CD4-positive, alpha-beta T cell treated with Interleukin-6 for 4 hours (primary cell): ENCODE measurements at regions not wholly inside any gene's neighbourhood (a gene's known extent, or its start where the extent isn't known, plus 50 kb on each side); places are given as distances from the start of the nearest gene placed in this dataset.

Source experiments
- DNase-seq: peaks from one replicate; pipeline ENCODE4 v3.0.0-alpha.2; 2020; ENCODE audit warnings: mixed read lengths

DNA sequence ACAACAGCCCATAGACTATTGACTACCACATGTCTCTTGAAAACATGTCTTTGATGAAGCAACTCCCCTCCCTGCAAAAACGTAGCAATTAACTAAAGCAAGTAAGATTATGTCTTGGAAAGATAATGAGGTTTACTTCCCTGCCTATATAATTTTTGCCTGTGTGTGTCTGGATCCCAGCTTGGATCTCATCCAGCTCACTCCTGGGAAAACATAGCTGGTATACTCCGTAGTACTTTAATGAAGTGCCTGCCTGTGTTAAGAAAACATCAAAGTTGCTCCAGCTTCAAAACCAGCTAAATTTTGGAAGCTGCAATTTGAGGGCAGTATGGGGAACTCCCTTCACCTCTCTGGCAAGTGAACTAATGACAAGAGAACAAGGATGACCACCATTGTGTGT is 182.6 kb upstream of the C9orf72 start:
- no peak for DNase-seq

DNA sequence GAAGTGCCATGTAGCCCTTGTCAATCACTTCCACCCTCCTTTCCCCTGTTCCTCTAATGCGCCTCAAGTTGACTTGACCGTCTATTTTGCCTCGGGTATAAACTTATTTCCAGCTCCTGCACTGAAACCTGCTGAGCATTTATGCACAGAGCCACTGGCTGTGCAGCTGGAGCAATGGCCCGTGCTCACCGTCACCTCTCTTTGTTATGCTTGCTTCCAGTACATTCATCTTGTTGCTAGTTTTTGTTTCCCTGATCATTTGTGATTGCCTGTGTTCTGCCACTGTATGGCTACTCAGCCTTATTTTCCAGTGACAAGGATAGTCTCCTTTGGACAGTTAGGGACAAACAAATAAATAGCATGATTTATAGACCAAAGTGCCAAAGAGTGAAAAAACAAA is 183.1 kb upstream of the C9orf72 start:
- no peak for DNase-seq

GRCh38 chr9:27763831-27764230 is 190.6 kb upstream of the C9orf72 start:
- no peak for DNase-seq

DNA sequence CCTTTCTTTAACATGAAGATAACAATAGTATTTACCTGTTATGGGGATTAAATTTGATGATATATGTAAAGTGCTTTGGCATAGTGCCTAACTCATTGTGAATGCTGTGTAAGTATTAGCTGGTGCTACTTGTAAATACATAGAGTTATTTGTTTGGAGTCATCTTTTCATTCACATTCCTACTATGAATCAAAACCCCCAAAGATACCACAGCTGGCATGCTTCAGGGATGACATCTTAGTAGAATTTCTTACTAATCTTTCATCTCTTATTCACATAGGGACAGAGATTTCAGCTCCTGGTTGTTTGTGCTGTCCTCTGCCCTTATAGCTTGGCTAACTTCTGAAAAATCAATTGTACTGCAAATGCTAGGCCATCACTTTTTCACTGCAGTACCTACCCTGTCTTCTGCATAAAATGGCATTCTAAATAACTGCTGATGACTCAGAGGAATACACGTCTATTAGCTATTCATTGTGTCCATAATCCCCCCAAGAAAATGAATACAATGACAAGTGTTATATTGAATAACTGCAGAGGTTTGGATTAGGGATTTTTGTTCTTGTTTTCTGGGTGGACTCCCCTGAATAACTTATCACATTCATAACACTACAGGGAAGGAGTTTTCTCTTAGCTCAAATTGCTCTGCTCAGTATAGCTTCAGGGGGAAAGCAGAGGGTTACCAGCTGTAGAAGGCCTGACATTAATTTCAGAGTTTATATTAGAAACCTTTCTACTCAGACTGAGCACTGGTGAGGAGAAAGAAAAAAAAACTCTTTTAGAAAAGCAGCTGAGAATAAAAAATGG is 192.2 kb upstream of the C9orf72 start:
- no peak for DNase-seq

GRCh38 chr9:27766073-27766835 is 193.0 kb upstream of the C9orf72 start:
- DNase-seq = no peak

GRCh38 chr9:27768781-27769180 is 195.5 kb upstream of the C9orf72 start:
- no peak for DNase-seq

GRCh38 chr9:27770541-27770940 is 197.3 kb upstream of the C9orf72 start:
- no peak for DNase-seq

- no peak for DNase-seq
Measured at GRCh38 chr9:27771803-27772545, 198.7 kb upstream of the C9orf72 start.

DNA sequence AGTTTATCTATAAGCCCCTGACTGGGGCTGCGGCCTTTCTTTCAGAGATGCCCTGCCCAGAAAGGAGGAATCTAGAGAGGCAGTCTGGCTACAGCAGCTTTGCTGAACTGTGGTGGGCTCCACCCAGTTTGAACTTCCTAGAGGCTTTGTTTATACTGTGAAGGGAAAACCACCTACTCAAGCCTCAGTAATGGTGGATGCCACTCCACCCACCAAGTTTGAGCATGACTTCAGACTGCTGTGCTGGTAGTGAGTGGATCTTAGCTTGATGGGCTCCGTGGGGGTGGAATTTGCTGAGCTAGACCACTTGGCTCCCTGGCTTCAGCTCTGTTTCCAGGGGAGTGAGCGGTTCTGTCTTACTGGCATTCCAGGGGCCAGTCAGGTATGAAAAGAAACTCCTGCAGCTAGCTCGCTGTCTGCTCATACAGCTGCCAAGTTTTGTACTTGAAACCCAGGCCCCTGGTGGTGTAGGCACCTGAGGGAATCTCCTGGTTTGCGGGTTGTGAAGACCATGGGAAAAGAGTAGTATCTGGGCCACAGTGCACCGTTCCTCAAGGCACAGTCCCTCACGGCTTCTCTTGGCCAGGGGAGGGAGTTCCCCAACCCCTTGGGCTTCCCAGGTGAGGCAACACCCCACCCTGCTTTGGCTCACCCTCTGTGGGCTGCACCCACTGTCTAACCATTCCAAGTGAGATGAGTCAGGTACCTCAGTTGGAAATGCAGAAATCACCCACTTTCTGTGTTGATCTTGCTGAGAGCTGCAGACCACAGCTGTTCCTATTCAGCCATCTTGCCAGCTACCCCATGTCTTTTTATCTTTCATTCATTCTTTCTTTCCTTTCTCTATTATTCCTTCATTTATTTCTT is 211.8 kb upstream of the C9orf72 start:
- no peak for DNase-seq

GRCh38 chr9:27785714-27786100 is 212.4 kb upstream of the C9orf72 start:
- no peak for DNase-seq

DNA sequence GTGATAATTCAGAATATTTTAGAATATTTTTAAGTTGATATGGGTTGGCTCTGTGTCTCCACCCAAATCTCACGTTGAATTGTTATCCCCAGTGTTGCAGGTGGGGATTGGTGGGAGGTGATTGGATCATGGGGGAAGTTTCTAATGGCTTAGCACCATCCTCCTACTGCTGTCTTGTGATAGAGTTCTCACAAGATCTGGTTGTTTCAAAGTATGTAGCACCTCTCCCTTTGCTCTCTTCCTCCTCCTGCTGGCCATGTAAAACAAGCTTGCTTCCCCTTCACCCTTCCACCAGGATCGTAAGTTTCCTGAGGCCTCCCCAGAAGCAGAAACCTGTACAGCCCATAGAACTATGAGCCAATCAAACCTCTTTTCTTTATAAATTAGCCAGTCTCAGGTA is 214.6 kb upstream of the C9orf72 start:
- no peak for DNase-seq

- DNase-seq = no peak
Measured at GRCh38 chr9:27791311-27791710, 218.0 kb upstream of the C9orf72 start.

DNA sequence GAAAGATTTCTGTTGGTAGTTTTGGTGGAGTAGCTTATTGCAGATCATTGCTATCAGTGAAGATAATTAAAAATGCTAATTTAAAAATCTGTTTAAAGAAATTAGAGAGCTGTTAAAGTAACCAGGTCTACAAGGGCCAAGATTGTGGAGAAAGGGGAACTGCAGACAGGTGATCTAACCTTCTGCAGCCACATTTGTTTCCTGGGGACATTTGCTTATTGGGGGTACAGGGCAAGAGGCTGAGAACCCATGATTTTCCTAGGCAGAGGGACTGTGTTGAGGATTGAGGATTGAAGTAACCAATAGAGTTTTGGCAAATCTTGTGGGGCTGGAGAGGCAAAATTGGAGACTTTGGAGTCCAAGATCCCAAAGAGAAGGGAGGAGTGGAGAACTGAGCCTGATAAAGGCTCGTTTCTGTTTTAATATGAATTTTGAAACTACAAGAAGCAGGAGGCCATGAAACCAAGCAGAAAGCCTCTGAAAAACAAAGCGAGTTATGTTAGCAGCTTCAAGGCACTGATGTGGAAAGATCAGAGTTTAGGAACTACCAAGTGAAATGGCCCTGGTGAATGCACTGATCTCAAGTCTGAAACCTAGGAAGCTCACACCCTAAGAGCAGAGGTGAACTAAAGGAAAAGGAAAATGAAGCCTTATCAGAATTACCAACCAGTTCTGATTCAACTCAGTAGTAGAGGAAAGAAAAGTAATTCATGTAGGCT is 219.8 kb upstream of the C9orf72 start:
- no peak for DNase-seq

GRCh38 chr9:27799326-27799725 is 226.0 kb upstream of the C9orf72 start:
- no peak for DNase-seq

DNA sequence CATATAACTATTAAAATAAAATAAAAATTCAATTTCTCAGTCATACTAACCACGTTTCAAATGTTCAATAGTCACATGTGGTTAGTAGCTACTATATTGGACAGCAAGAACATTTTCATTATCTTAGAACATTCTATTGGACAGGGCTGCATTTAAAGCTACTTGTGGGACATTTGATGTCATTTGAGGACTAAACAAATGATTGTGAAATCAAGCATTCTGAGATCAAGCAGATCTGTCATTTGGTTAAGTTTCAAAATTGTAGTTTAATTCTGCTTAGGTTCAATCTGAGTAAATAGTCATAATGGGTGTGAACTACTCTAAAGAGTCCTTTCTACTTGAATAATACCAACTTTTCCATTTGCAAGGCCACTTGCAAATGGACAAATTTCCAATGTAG is 226.9 kb upstream of the C9orf72 start:
- no peak for DNase-seq

DNA sequence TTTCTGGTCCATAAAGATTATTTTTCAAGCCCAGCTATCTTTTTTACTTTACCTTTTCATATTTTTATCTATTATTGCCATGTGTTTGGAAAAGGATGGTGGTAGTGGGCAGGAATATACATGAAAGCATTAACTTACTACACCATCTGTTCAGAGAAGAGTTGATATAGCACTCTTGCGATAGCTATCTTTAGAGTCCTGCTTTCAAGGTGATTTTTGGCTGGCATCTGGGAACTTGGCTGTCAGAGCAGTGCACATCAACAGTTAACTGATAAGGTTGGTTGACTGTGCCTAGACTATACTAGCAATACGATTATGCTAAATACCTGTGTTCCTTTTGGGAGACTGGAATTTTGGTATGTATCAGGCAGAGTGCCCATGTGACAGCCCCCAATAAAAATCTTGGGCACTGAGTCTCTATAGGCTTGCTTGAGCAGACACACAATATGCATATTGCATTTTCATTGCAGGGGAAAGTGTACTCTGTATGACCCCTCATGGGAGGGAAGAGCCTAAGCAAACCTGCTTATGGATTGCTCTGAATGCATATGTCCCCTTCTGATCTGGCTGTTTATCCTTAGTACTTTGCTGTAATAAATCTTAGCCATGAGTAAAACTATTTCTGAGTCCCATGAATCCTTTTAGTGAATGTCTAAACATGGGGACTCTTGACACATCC is 227.6 kb upstream of the C9orf72 start:
- no peak for DNase-seq

- no peak for DNase-seq
Measured at GRCh38 chr9:27801545-27801944, 228.3 kb upstream of the C9orf72 start.

DNA sequence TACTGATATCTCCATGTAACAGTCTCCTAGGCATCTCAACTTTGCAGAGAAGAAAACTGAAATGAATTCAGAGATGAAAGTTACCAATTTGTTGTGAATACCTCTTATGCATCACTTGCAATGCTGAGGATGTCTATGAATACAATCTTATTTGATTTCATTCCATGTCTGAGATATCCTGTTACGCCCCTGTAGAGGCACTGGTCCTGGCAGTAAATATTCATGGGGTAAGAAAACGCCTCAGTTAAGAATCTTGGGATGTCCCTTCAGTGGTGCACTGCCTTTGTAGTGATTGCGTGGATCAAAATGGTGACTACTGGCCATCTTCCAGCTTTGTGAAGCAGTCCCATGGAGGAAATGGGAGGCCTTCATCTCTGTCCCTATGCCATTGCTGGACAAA is 229.1 kb upstream of the C9orf72 start:
- DNase-seq = no peak

GRCh38 chr9:27808864-27809263 is 235.6 kb upstream of the C9orf72 start:
- DNase-seq = no peak

GRCh38 chr9:27817747-27818146 is 244.5 kb upstream of the C9orf72 start:
- DNase-seq = no peak

GRCh38 chr9:27818348-27818747 is 245.1 kb upstream of the C9orf72 start:
- DNase-seq = no peak
